ENCODE measurements at regions not wholly inside any gene's neighbourhood (a gene's known extent, or its start where the extent isn't known, plus 50 kb on each side); places are given as distances from the start of the nearest gene placed in this dataset.

GRCh38 chr18:67266246-67267237, 250.0 kb downstream of the DSEL start:
- ATAC-seq (ENCODE audit: insufficient number of reproducible peaks, low FRiP score, low read depth) = no peak
- Histone ChIP-seq H3K4me3 (peak overlapping the region; percentile 28), H3K27me3 (replicated peaks; ENCODE audit: insufficient read depth) (no peaks in the 10 kb centered on the region), H3K9me3 (no peaks in the 10 kb centered on the region), H3K36me3 (no peaks in the 10 kb centered on the region), H3K27ac (peak overlapping the region; percentile 78 to 87), H3K4me1 (ENCODE audit: control insufficient read depth in 1 of 2, low read depth in 2 of 2) (peaks cover 22 to 26% of the 10 kb centered on the region in 2 donors)
- TF ChIP-seq CTCF (IDR thresholded peaks at IDR 0.05) = no peak
- no peak for DNase-seq (ENCODE audit: low spot score)

- ATAC-seq (ENCODE audit: insufficient number of reproducible peaks, low FRiP score, low read depth) = peak; percentile 59
- Histone ChIP-seq H3K27ac (peak overlapping the region; percentile 78 to 87), H3K36me3 (no peaks in the 10 kb centered on the region), H3K27me3 (replicated peaks; ENCODE audit: insufficient read depth) (no peaks in the 10 kb centered on the region), H3K9me3 (no peaks in the 10 kb centered on the region), H3K4me3 (peak overlapping the region; percentile 28), H3K4me1 (ENCODE audit: control insufficient read depth in 1 of 2, low read depth in 2 of 2) (peaks cover 22 to 26% of the 10 kb centered on the region in 2 donors)
- no peak for DNase-seq (ENCODE audit: low spot score)
- TF ChIP-seq CTCF (IDR thresholded peaks at IDR 0.05) = no peak
Observed at GRCh38 chr18:67265464-67266245, 250.9 kb downstream of the DSEL start.

- Histone ChIP-seq H3K4me1 (ENCODE audit: control insufficient read depth in 1 of 2, low read depth in 2 of 2) (peaks cover 22 to 25% of the 10 kb centered on the region in 2 donors), H3K9me3 (no peaks in the 10 kb centered on the region), H3K4me3 (no peak overlapping the region), H3K27me3 (replicated peaks; ENCODE audit: insufficient read depth) (no peaks in the 10 kb centered on the region), H3K36me3 (no peaks in the 10 kb centered on the region), H3K27ac (no peak overlapping the region)
- no peak for TF ChIP-seq CTCF (IDR thresholded peaks at IDR 0.05)
- ATAC-seq (ENCODE audit: insufficient number of reproducible peaks, low FRiP score, low read depth) = no peak
- no peak for DNase-seq (ENCODE audit: low spot score)
Observed at GRCh38 chr18:67261931-67262552, 254.5 kb downstream of the DSEL start.

- no peak for DNase-seq (ENCODE audit: low spot score)
- no peak for ATAC-seq (ENCODE audit: insufficient number of reproducible peaks, low FRiP score, low read depth)
- no peak overlapping the region for H3K27ac ChIP-seq
- no peak for TF ChIP-seq CTCF (IDR thresholded peaks at IDR 0.05)
- no peak overlapping the region for H3K4me3 ChIP-seq
- H3K27me3 ChIP-seq (replicated peaks; ENCODE audit: insufficient read depth) = no peaks in the 10 kb centered on the region
- no peaks in the 10 kb centered on the region for H3K9me3 ChIP-seq
- peaks cover 13 to 15% of the 10 kb centered on the region in 2 donors for H3K4me1 ChIP-seq (ENCODE audit: control insufficient read depth in 1 of 2, low read depth in 2 of 2)
- H3K36me3 ChIP-seq = no peaks in the 10 kb centered on the region
Observed at GRCh38 chr18:67260841-67261240, 255.7 kb downstream of the DSEL start.

All from thoracic aorta (tissue), 2 donors.